LoVo (cell line): ENCODE measurements at regions not wholly inside any gene's neighbourhood (a gene's known extent, or its start where the extent isn't known, plus 50 kb on each side); places are given as distances from the start of the nearest gene placed in this dataset.

Source experiments
- DNase-seq: peaks from one replicate; pipeline ENCODE4 v3.0.0-alpha.2; 2016; ENCODE audit warnings: low spot score

DNA sequence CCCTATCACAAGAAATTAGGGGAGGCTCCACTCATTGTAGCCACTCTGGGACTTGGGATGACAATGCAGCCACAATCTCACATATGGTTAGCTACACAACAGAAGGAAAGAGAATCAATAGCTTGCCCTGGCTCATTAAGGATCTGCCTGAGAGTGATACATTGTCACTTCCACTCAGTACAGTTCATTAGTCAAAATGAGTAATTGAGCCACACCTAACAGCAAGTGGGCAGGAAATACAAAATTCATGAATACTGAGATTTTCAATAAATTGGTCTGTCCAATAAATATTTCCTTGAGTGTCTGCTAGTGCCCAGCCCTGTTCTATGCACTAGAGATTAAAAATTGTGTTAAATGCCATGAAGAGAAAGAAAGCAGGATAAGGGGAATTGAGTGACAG is 231.3 kb upstream of the NR4A3 start:
- no peak for DNase-seq

DNA sequence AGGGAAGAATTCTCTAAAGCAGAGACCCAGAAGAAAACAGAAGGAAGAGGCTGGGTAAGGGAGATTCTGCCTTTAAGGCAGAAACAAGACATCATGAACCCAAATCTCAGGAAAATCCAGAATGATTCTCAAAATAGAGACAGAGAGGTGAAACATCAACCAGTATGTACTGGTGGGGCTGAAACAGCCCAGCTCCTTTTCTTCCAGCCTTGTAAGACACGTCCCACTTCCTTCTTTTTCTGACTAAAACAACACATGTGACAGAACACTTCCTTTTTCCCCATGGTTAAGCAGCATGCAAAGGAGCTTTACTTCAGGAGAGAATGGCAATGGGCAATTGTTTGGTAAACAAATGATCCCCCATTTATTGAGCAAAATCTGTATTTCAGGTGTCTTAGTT is 230.8 kb upstream of the NR4A3 start:
- DNase-seq, result no peak

DNA sequence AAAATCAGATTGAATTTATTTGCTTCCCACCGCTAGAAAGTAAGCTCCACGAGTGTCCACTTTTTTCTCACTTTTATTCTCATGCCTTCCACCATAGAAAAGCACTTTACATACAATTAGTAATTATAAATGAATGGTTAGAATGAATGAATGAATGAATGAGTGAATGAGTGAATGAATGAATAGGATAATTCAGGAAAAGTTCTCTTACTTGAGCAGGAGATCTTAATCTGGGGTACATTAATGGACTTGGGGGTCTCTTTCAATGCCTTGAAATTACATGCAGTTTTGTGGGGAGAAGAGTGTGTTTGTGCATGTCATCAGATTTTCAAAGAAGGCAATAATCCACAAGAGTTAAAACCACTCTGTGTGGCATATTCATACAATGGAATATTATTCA is 229.9 kb upstream of the NR4A3 start:
- no peak for DNase-seq

DNA sequence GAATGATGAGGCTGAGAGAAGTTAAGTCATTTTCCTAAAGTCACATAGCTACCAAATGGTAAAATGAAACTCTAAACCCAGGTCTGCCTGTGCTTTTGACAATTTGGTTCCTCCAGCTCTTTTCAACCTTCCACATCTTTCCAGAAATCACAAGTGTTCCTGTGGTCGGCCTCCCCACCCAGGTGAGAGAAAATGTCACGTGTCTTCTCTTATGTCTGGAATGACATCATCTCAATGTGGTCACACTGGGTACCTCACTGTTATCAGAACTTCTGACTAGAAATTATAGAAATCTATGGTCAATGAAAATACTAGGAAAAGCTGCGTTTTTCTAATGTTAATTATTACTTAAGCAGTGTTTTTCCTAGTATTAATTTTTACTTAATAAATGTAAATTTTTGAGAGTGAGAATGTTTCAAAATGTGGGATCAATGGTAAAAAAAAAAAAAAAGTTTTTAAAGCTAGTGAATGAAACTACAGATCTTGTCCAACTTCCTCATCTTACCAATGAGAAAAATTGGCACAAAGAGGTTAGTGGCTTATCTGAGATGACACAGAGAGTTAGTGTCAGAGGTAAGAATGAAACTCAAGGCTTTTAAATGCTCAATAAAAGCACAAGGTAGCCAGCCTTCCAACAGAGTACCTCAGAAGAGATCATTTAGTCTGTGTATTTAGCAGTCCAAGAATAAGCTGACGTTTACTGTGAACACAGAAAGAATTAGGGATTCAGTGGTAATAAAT is 228.7 kb upstream of the NR4A3 start:
- DNase-seq, result no peak

DNA sequence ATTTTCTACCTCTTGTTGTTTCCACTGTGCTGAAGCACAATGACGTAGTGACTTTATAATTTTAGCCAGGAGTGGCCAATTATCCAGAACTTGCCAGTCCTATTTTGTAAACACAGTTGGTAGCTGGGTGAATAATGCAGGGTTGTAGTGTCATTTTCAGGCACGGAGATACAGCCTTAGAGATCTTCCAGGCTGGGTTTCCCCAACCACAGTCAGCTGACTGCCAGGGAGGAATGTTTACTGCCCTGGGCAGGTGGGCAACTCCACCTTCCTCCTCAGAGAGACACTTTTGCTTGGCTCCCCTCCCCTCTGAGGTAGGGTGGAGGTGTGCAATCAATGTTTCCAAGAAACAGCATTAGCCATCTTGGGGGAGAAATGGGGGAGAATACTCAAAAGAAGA is 228.1 kb upstream of the NR4A3 start:
- no peak for DNase-seq

DNA sequence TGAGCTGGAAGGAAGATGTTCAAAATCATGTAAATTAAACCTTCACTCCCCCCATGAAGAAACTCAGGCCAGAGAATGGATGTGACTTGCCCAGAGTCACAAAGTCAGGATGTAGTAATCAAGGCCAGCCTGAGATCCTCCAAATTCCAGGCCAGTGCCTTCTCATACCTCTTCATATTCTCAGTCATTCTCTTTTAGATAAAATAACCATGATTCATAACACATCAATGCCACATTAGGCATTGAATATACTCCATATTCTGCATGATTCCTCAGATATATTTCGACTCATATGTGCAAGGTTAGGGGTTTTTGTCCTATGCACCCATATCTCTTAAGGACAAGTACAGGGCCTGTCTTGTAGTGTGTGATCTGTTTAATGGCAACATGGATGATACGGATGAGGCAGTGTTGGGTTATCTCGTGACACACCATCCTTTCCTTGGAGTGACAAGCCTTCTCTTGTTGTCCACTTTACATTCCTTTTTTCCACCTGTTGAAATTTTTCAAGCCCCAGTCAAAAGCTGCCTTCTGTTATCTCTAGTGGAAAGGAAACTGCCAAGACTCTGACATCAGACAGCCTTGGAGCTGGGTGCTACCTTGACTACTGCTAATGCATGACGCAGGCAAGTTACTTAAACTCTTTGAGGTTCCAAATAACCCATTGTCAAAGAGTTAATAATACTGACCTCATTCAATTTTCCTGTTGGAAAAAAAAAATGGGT is 227.5 kb upstream of the NR4A3 start:
- no peak for DNase-seq

DNA sequence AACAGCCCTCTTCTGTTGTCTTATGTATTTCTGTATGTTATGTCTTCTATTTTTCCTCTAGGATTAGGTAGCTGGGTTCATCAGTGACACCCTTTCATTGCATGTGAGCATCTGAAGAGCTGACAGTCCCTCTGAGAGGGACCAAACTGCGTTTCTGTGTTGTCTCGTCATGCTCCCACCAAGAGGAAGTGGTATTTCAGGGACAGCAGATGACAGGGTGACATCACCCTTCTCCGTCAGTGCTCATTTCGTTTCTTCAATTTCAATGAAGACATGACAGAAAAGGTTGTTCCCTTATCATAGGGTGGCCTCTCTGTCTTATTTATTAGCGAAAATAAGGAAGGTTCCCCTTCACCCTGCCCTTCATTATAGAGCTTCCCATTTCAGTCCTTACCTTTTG is 225.9 kb upstream of the NR4A3 start:
- DNase-seq, result no peak

DNA sequence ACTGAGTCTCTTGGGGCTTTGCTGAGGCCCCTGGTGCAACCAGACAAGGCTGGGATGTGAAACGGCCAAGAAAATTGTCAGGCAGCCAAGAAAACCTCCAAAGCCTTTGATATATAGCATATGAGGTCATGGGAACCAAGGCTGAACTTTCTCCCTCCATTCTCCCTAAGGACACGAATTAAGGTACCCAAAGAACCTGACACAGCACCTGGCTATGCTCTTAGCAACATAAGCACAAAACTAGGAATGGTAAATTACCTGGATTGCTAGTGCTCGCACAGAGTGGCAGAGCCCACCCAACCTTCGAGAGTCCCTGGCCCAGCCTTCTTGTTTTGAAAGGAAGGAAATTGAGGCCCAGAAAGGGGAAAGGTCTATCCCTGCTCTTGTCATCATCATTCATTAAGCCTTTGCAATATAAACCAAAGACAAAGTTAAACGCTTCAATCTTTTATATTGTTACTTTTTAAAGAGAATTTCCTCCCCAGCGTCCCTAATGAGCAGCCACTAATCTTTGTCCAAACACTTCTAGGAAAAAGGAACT is 220.0 kb upstream of the NR4A3 start:
- DNase-seq, result no peak

DNA sequence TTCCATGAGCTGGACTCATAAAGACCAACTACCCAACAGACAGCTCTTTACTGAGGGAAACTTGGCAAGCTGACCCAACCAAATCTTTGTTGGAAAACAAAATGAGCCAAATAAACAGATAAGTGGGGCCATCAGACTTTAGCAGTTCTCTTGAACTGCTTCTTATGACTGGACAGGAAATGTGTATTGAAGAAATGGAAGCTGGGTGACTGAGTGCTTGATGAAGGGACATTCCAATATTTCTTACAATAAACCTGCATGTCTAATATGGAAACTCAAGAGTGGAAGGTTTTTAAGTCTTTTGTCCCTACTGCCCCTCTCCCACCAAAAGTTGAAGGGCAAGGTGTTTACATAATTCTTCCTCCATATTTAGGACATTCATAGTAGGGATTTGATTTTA is 218.8 kb upstream of the NR4A3 start:
- DNase-seq, result no peak

DNA sequence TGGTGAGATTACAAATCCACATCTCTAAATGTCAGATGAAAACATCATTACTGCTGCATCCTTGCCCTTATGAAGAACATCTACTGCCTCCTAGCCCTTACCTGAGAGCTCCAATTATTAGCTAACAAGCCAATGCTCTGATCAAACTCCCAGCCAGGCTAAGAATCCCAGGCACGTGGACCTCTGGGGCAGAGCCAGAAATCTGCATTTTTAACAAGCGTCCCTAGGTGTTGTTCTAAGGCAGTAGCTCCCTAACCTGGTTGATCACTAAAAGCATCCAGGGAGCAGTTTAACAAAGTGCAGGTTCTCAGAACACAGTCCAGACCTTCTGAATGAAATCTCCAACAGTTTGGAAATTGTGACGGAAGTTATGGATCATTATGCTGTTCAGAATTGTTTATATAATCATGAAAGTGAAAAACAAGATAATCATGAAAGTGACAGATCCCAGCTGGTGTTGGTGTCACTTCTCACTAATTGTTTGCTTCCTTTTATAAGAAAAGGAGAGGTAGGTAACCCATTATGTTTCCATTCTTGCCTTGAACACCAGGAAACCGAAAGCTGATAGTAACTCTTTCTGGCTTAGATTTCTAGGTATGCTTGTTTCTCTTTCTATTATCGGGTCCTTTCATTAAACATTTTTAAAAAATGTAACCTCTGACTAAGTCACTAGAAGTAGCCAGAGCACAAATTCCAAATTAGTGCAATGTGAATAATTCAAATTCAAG is 216.5 kb upstream of the NR4A3 start:
- no peak for DNase-seq

DNA sequence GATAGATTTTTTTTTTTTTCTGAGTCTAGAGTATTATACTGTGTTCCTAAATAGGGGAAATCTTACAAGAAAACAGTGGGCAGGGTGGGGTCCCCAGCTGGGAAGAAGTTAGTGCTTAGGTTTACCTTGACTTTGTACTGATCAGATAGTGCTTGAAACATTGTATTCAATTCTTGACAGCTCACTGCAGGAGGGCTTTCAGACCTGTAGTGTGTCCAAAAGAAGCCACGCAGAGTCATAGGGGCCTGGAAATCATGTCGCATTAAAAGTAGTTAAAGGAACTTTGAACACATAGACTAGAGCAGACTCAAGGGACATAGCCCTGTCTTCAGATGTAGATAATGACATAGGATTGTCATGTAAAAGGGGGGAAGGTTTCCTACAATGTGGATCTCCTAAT is 215.4 kb upstream of the NR4A3 start:
- DNase-seq, result no peak

DNA sequence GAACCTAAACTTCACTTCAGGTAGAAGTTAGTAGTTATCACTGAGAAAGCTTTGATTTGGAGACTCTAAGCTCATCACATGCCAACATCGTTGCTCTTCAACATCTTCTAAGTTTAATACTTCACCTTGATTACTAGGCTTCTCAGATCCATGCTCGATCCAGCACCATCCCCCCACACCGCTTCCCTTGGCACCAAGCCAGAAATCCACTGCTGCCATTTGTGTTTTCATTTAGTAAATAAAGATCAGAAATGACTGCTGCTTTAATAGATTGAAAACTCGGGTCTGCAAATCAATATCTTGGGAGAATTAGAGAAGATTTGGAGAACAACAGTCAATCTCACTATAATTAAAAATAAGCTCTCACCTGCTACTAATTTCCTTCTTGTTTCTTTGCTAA is 214.7 kb upstream of the NR4A3 start:
- DNase-seq, result no peak

DNA sequence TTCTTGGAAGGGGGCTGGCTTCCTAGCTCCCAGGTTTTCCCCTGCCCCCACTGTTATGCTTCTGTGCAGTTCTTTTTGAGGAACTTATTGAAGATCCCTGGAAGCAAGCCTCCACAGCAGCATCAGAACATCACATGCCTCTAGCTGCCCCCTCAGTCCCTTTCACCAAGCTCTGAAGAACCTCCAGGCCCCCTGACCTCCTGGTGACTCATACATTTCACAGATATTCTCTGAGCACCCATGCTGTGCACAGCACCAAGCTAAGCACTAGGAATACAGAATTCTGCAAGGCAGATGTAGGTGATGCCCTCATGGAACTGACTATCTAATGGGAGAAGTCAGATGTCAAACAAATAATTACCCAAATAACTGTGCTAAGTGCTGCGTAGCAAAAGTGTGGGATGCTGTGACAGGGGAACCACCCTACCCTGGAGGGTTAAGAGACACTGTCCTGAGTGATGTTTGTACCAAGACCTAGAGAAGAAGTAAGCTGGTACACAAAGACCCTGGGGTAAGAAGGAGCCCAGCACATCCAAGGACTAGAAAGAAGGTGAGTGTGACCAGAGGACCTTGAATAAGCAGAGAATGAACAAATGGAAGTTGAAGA is 213.7 kb upstream of the NR4A3 start:
- DNase-seq, result no peak

DNA sequence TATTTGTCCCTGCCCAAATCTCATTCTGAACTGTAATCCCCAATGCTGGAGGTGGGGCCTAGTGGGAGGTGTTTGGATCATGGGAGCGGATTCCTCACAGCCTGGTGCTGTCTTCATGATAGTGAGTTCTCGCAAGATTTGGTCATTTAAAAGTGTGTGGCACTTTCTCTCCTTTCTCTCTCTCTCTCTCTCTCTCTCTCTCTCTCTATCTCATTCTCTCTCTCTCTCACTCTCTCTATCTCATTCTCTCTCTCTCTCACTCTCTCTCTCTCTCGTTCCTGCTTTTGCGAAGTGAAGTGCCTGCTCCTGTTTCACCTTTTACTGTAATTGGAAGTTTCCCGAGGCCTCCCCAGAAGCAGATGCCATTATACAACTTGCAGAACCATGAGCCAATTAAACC is 207.3 kb upstream of the NR4A3 start:
- DNase-seq, result no peak

DNA sequence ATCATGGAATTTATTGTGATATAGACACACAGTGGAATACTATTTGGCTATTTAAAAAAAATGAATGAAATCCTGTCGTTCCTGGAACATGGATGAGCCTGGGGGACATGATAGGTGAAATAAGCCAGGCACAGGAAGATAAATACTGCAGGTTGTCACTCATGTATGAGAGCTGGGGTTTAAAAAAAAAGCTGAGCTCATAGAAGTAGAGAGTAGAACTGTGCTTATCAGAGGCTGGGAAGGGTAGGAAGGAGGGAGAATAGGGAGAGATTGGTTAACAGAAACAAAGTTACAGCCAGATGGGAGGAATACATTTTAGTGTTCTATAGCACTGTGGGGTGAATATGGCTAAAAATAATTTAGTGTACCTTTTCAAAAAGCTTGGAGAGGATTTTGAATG is 200.6 kb upstream of the NR4A3 start:
- no peak for DNase-seq

DNA sequence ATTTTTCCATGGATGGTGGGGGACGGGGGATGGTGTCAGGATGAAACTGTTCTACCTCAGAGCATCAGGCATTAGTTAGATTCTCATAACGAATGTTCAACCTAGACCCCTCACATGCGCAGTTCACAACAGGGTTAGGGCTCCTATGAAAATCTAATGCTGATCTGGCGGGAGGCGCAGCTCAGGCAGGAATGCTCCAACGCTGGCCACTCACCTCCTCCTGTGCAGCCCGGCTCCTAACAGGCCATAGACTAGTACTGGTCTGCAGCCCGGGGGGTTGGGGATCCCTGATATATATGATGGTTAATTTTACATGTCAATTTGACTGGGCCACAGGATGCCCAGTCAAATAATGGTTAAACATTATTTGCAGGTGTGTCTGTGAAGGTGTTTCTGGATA is 199.0 kb upstream of the NR4A3 start:
- DNase-seq, result no peak

DNA sequence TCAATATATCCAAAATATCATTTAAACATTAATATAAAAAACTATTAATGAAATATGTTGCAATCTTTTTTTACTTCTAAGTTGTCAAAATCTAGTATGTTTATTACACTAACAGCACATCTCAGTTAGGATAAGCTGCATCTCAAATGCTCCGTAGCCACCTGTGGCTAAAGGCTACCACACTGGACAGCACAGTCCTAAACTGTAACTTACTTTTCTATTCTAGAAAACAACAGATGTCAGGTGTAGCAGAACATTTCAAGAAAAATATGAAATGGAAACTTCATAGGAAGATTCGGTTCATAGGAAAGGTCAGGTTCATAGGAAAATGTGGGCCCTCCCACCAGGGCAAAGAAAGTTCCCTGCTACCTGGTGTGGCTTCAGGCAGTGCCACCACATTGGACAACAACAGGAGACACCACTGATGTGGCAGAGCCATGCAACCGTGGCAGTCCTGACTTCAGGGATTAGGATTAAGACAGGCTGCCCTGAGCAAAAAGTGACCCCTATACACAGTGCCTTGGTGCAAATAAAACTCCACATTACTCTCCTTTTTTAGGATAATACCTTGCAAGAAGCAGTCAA is 197.8 kb upstream of the NR4A3 start:
- DNase-seq, result no peak

DNA sequence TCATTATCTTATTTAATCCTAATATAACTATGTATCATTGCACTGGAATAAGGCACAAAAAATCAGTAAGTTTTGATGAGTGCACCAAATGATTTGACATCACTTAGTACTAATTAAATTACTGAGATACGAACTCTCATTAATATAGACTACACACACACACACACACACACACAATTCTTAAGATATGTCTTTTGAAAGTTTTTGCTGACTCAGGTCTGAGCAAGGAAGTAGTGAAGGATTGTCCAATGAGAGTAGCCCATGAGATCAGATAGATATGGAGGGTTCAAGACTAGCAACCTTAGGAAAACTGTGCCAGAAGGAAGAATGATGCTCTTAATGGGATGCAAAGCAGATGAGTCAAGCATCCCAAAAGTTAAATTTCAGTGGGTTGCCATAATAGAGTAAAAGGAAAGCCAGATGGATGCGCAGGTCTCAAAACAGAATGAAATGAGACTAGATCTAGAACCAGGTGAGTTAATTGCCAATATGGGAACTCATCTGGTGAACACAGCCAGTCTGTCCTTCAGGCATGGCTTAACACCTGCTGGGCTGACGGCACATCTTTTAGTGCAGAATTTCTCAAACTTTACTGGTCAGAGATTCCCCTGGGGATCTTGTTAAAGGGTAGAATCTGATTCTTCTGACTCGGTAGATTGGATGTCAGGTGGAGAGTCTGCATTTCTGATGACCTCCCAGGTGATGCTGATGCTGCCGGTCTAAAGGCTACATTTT is 197.0 kb upstream of the NR4A3 start:
- no peak for DNase-seq

DNA sequence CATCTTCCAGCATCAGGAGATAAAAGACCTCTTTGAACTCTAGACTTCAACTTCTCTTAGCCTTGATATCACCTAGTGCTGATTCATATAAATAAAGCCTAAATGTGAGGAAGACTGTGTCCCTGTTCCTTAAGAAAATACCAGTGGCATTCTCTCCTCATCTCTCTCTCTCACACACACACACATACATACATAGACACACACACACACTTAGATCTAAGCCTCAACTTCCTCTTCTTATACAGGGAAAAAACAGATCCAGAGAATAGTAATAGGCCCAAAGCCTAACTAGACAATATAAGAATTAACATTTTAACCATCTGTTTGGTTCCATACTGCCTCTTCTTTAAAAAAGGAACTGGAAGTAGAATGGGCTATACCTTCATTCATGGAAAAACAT is 195.3 kb upstream of the NR4A3 start:
- DNase-seq, result no peak

DNA sequence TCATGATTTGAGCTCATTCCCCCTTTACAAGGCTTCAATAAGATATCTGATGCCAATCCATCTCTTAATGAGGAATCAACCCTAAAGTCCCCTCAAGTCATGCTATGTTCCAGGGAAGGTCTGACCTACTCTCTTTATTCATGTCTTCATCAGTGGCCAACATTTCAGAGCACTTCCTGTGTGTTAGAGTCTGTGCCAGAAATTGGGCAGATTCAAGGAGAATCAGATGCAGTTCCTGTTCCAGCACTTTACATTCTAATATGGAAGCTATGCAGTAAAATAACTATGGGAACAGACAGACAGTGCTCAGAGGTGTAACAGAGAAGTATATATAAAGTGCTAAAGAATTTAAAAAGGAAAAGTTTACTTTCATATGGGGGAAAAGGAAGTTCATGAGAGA is 193.4 kb upstream of the NR4A3 start:
- no peak for DNase-seq

DNA sequence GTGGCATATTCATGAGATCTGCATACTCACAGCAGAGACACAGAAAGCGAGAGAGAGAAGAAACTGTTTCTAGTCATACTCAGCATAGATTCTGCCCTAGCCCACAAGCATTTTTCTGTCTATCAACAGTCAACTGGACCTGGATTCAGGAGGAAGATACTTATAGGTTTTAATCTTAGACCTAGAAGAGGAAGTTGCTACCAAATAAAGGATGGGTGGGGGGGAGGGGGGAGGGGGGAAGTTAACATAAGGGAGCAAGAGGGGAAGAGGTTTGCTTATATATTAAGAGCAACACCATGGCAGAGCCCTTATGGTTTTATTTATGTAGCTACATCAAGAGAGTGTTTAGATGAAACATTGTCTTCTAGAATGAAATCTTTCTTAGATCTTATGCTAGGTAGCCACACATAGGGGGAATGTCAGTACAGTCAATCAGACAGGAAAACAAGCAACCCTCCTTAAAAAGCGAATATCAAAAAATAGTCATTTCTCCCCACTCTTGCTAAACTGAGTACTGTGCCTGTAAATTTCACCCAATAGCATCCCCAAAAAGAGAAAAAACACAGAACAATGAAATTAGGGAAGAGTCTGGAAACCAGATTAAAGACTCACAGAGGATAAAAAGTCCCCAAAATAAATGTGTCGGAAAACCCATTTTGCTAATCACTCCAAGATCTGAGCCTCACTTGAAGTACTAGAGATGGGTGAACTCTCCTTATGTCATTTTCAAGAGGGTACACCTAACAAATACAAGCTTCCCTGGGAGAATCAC is 192.7 kb upstream of the NR4A3 start:
- DNase-seq, result no peak
